Endothelial cell (in vitro differentiated cells): ENCODE measurements at regions not wholly inside any gene's neighbourhood (a gene's known extent, or its start where the extent isn't known, plus 50 kb on each side); places are given as distances from the start of the nearest gene placed in this dataset.

ENCODE experiments used
- DNase-seq: peaks from one replicate; pipeline ENCODE4 v3.0.0; 2021; ENCODE audit warnings: low spot score
- H3K27ac Mint-ChIP-seq: one replicate; pipeline ENCODE4 v1.8.0; 2021; ENCODE audit warnings: mixed read lengths, inconsistent platforms; ENCODE audit not compliant: unreplicated experiment
- H3K27me3 Mint-ChIP-seq: one replicate; pipeline ENCODE4 v1.8.0; 2021; ENCODE audit warnings: mild to moderate bottlenecking, moderate library complexity, mixed read lengths, inconsistent platforms; ENCODE audit not compliant: unreplicated experiment
- H3K36me3 Mint-ChIP-seq: one replicate; pipeline ENCODE4 v1.8.0; 2021; ENCODE audit warnings: mild to moderate bottlenecking, low read depth, mixed read lengths, inconsistent platforms; ENCODE audit not compliant: unreplicated experiment
- H3K4me1 Mint-ChIP-seq: one replicate; pipeline ENCODE4 v1.8.0; 2021; ENCODE audit warnings: mild to moderate bottlenecking, mixed read lengths, inconsistent platforms; ENCODE audit not compliant: unreplicated experiment
- H3K4me3 Mint-ChIP-seq: one replicate; pipeline ENCODE4 v1.8.0; 2021; ENCODE audit warnings: mild to moderate bottlenecking, mixed read lengths, inconsistent platforms; ENCODE audit not compliant: unreplicated experiment
- H3K9me3 Mint-ChIP-seq: one replicate; pipeline ENCODE4 v1.8.0; 2021; ENCODE audit warnings: mixed read lengths, inconsistent platforms; ENCODE audit not compliant: unreplicated experiment
- CTCF ChIP-seq: fragments of 200-600 bp; sonication (generic); IDR thresholded peaks from one replicate; pipeline ENCODE4 v1.5.0; 2021; ENCODE audit warnings: antibody characterized with exemption; ENCODE audit not compliant: unreplicated experiment

- no peaks in the 10 kb centered on the region for H3K9me3 Mint-ChIP-seq
- no peak overlapping the region for H3K27ac Mint-ChIP-seq
- H3K4me3 Mint-ChIP-seq = no peak overlapping the region
- H3K36me3 Mint-ChIP-seq = peaks cover 5% of the 10 kb centered on the region
- no peak for TF ChIP-seq CTCF
- no peak for DNase-seq
- H3K4me1 Mint-ChIP-seq = no peaks in the 10 kb centered on the region
- no peaks in the 10 kb centered on the region for H3K27me3 Mint-ChIP-seq
Measured at GRCh38 chr13:50099473-50099872, 84.2 kb downstream of the KCNRG start.

- no peaks in the 10 kb centered on the region for H3K27me3 Mint-ChIP-seq
- no peak for TF ChIP-seq CTCF
- no peak overlapping the region for H3K4me3 Mint-ChIP-seq
- H3K4me1 Mint-ChIP-seq = no peaks in the 10 kb centered on the region
- no peak for DNase-seq
- H3K9me3 Mint-ChIP-seq = no peaks in the 10 kb centered on the region
- no peak overlapping the region for H3K27ac Mint-ChIP-seq
- H3K36me3 Mint-ChIP-seq = peaks cover 5% of the 10 kb centered on the region
Measured at GRCh38 chr13:50101590-50101989, 86.3 kb downstream of the KCNRG start.

- no peak for TF ChIP-seq CTCF
- no peak overlapping the region for H3K27ac Mint-ChIP-seq
- H3K4me1 Mint-ChIP-seq = no peaks in the 10 kb centered on the region
- no peaks in the 10 kb centered on the region for H3K36me3 Mint-ChIP-seq
- no peak overlapping the region for H3K4me3 Mint-ChIP-seq
- H3K27me3 Mint-ChIP-seq = no peaks in the 10 kb centered on the region
- no peaks in the 10 kb centered on the region for H3K9me3 Mint-ChIP-seq
- DNase-seq = no peak
Measured at GRCh38 chr13:50104493-50104892, 89.2 kb downstream of the KCNRG start.

- H3K9me3 Mint-ChIP-seq = no peaks in the 10 kb centered on the region
- no peak overlapping the region for H3K4me3 Mint-ChIP-seq
- H3K4me1 Mint-ChIP-seq = no peaks in the 10 kb centered on the region
- no peak for TF ChIP-seq CTCF
- no peaks in the 10 kb centered on the region for H3K27me3 Mint-ChIP-seq
- DNase-seq = no peak
- H3K36me3 Mint-ChIP-seq = no peaks in the 10 kb centered on the region
- H3K27ac Mint-ChIP-seq = no peak overlapping the region
Measured at GRCh38 chr13:50106559-50106958, 91.3 kb downstream of the KCNRG start.

- Mint-ChIP-seq H3K27me3 (no peaks in the 10 kb centered on the region), H3K9me3 (no peaks in the 10 kb centered on the region), H3K4me3 (no peak overlapping the region), H3K27ac (no peak overlapping the region), H3K36me3 (no peaks in the 10 kb centered on the region), H3K4me1 (no peaks in the 10 kb centered on the region)
- TF ChIP-seq CTCF = no peak
- DNase-seq = no peak
Measured at GRCh38 chr13:50107205-50107604, 92.0 kb downstream of the KCNRG start.
